NB4 (cell line): ENCODE measurements at regions not wholly inside any gene's neighbourhood (a gene's known extent, or its start where the extent isn't known, plus 50 kb on each side); places are given as distances from the start of the nearest gene placed in this dataset.

Experiments used
- CTCF ChIP-seq: IDR thresholded peaks from one replicate; pipeline ENCODE4 v1.5.1; 2012; ENCODE audit warnings: low read depth, low read length
- MAX ChIP-seq: IDR thresholded peaks from 2 replicates; pipeline ENCODE4 v1.6.1; 2011; ENCODE audit warnings: low read depth, low read length
- MYC ChIP-seq: IDR thresholded peaks from 2 replicates; pipeline ENCODE4 v1.6.1; 2011; ENCODE audit warnings: low read depth, low read length
- POLR2A ChIP-seq: IDR thresholded peaks from 2 replicates; pipeline ENCODE4 v1.6.1; 2011; ENCODE audit warnings: mild to moderate bottlenecking; ENCODE audit not compliant: insufficient read length; ENCODE audit errors: extremely low read depth

GRCh38 chr5:110203661-110204060, 513.9 kb downstream of the MAN2A1 start:
- TF ChIP-seq CTCF (no peak), MYC (no peak), MAX (no peak), POLR2A (no peak)
